ENCODE measurements at regions not wholly inside any gene's neighbourhood (a gene's known extent, or its start where the extent isn't known, plus 50 kb on each side); places are given as distances from the start of the nearest gene placed in this dataset.

- TF ChIP-seq, protein P1, sequence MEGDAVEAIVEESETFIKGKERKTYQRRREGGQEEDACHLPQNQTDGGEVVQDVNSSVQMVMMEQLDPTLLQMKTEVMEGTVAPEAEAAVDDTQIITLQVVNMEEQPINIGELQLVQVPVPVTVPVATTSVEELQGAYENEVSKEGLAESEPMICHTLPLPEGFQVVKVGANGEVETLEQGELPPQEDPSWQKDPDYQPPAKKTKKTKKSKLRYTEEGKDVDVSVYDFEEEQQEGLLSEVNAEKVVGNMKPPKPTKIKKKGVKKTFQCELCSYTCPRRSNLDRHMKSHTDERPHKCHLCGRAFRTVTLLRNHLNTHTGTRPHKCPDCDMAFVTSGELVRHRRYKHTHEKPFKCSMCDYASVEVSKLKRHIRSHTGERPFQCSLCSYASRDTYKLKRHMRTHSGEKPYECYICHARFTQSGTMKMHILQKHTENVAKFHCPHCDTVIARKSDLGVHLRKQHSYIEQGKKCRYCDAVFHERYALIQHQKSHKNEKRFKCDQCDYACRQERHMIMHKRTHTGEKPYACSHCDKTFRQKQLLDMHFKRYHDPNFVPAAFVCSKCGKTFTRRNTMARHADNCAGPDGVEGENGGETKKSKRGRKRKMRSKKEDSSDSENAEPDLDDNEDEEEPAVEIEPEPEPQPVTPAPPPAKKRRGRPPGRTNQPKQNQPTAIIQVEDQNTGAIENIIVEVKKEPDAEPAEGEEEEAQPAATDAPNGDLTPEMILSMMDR (IDR thresholded peaks at IDR 0.05), result no peak
- no peak for TF ChIP-seq POLR2A (IDR thresholded peaks at IDR 0.05)
Measured at GRCh38 chr4:141565379-141566089, 70.8 kb upstream of the IL15 start.

Data from thyroid gland (tissue), 4 donors.